Small intestine (tissue), 7 donors: ENCODE measurements at regions not wholly inside any gene's neighbourhood (a gene's known extent, or its start where the extent isn't known, plus 50 kb on each side); places are given as distances from the start of the nearest gene placed in this dataset.

ENCODE experiments used
- DNase-seq, 2 donors: peaks; one replicate each; pipeline versions ENCODE4 v3.0.0 to v3.0.0-alpha.2; 2013
- FAIRE-seq: peaks from 2 replicates; lab custom pipeline; 2012; peaks lifted over from hg19 to GRCh38; lab: Jason Lieb, UNC
- H3K27ac ChIP-seq, 3 donors: one replicate each; pipeline ENCODE4 v1.5.1; 2013; ENCODE audit warnings: low read length in 2 of 3, mild to moderate bottlenecking in 2 of 3, control low read depth in 1 of 3, inconsistent platforms in 1 of 3, low read depth in 1 of 3, moderate library complexity in 1 of 3
- H3K27me3 ChIP-seq, 3 donors: one replicate each; pipeline ENCODE4 v1.6.1; 2013; ENCODE audit warnings: low read length in 3 of 3, inconsistent platforms in 1 of 3; ENCODE audit not compliant: control insufficient read depth in 3 of 3, insufficient read depth in 3 of 3
- H3K36me3 ChIP-seq, 3 donors: one replicate each; pipeline ENCODE4 v1.6.1; 2013; ENCODE audit warnings: low read length in 3 of 3, inconsistent platforms in 1 of 3, low read depth in 1 of 3, mild to moderate bottlenecking in 1 of 3, moderate library complexity in 1 of 3; ENCODE audit not compliant: control insufficient read depth in 3 of 3, insufficient read depth in 2 of 3
- H3K4me1 ChIP-seq, 3 donors: one replicate each; pipeline ENCODE4 v1.6.1; 2013; ENCODE audit warnings: low read length in 2 of 3, inconsistent platforms in 1 of 3, low read depth in 1 of 3, mild to moderate bottlenecking in 1 of 3, moderate library complexity in 1 of 3; ENCODE audit not compliant: control insufficient read depth in 3 of 3, insufficient read depth in 2 of 3
- H3K4me3 ChIP-seq, 3 donors: one replicate each; pipeline ENCODE4 v1.5.1; 2013; ENCODE audit warnings: low read length in 3 of 3, control low read depth in 1 of 3, inconsistent platforms in 1 of 3, low read depth in 1 of 3, mild to moderate bottlenecking in 1 of 3, moderate library complexity in 1 of 3
- H3K9me3 ChIP-seq, 2 donors: one replicate each; pipeline ENCODE4 v1.6.1; 2013; ENCODE audit warnings: low read depth in 1 of 2, low read length in 1 of 2; ENCODE audit not compliant: control insufficient read depth in 2 of 2, insufficient read depth in 1 of 2
- WGBS, 3 donors: extraction: QIAGEN DNeasy Blood & Tissue Kit; methylation state at CpG; one replicate each; pipeline ENCODE4 v1.1.7; 2013; 5-methylcytosine and 5-hydroxymethylcytosine counted together
- donor health status: healthy with polysubstance abuse.
- donor health status: control.
- donor health status: control.
- donor health status: Bipolar disorder and iron deficiency.
- donor health status: healthy.

DNA sequence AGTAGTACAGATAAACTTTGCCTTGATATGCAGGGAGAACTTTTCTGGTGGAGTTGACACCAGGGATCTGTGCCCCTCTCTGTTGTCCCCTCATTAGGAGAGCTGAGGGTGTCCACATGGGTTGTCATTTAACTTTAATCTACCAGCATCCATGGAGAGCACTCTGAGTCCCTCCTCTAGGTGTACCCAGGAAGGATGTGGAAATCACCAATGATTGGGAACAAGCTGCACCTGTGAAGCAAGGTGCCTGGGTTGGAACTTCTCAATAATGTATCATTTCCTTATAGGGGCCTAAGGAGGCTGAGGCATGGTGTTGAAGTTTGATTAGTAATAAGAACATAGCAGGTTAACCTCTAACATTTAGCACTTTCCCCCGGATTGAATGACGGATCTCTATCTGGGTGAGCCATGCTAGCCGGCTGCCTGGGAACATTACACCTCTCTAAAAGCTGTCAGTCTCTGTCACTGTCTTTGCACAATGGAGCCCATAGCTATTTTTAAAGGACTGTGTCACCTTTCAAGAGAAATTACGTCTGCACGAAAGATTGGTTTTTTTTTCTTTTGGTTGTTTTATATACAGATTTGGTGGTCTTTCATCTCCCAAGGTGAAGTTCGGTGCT, 239.3 kb downstream of the MAF start:
- DNase-seq (no peak), FAIRE-seq (no peak)
- no peaks in the 10 kb centered on the region for H3K9me3 ChIP-seq
- no peaks in the 10 kb centered on the region for H3K36me3 ChIP-seq
- no peak overlapping the region for H3K27ac ChIP-seq
- no peaks in the 10 kb centered on the region for H3K27me3 ChIP-seq
- 94 to 98% (median 97%) methylated on average over 6 of the region's 6 CpGs for WGBS, 3 donors
- H3K4me3 ChIP-seq: no peak overlapping the region
- H3K4me1 ChIP-seq: no peaks in the 10 kb centered on the region

DNA sequence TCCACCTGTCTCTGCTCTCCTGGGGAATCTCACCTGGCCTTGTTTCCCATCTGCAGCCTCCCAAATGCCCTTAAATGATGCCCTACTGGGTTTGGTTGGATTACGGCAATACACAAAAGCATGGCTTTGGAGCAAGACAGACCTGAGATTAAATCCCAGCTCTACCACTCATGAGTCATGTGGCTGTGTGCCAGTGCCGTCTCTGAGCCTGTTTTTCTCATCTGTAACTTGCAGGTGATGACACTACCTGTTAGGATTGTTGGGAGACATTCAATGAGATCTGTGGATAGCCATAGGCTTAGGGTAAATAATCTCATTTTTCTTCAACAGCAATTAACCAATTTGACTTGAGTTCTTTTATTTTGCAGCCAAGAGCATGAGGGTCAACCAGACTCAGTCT, 240.3 kb downstream of the MAF start:
- Histone ChIP-seq H3K36me3 (no peaks in the 10 kb centered on the region), H3K4me3 (no peak overlapping the region), H3K4me1 (no peaks in the 10 kb centered on the region), H3K27ac (no peak overlapping the region), H3K27me3 (no peaks in the 10 kb centered on the region), H3K9me3 (no peaks in the 10 kb centered on the region)
- FAIRE-seq (no peak), DNase-seq (no peak)
- whole genome bisulfite sequencing, 3 donors: 75 to 87% (median 76%) methylated on average over 2 of the region's 2 CpGs

DNA sequence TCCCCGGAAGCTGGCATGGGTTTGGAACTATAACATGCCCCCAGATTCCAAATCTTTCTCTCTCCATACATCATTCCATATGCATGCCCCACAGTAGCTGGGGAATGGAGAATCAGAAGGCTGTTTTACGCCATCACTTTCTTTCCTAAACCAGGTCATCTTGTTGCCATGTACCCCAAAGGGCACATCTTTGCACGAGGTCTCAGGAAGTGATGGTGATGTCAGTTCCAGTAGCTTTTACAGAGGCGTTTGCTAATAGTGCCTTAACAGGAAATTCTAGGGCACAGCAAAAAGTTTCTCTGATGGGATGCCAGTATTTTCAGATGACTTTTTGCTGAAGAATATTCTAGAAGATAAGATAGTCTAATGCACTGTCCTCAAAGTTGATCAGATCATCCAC, 241.5 kb downstream of the MAF start:
- no peak for FAIRE-seq
- WGBS, 3 donors: 54 to 87% (median 65%) methylated on average over 4 of the region's 4 CpGs
- H3K27ac ChIP-seq: no peak overlapping the region

DNA sequence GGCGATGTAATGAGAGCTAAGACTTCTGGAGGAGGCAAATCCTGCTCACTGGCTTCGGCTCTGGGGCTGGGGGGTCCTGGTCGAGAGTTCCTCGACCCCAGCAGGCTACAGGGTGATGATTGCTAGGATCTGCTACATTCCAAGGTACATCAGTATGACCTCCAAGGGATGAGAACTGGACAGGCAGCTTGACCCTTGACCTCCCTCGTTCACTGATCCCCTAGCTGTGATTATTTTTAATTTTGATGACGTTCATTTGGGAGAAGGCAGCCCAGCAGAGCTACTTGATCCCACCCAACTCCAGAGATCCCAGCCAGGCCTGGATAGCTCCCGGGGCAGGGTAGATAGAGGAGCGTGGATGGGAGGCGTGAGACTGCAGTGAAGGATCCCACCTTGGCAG, 242.3 kb downstream of the MAF start:
- 87 to 88% (median 87%) methylated on average over 9 of the region's 9 CpGs for WGBS, 3 donors
- H3K4me1 ChIP-seq: no peaks in the 10 kb centered on the region
- no peaks in the 10 kb centered on the region for H3K36me3 ChIP-seq
- no peaks in the 10 kb centered on the region for H3K9me3 ChIP-seq
- no peak overlapping the region for H3K27ac ChIP-seq
- no peak for FAIRE-seq
- H3K27me3 ChIP-seq: no peaks in the 10 kb centered on the region
- H3K4me3 ChIP-seq: no peak overlapping the region
- no peak for DNase-seq

More for the DNA sequence above, 241.5 kb downstream of the MAF start:
- no peaks in the 10 kb centered on the region for H3K36me3 ChIP-seq
- DNase-seq: no peak
- H3K27me3 ChIP-seq: no peaks in the 10 kb centered on the region
- H3K4me1 ChIP-seq: no peaks in the 10 kb centered on the region
- no peak overlapping the region for H3K4me3 ChIP-seq
- no peaks in the 10 kb centered on the region for H3K9me3 ChIP-seq

DNA sequence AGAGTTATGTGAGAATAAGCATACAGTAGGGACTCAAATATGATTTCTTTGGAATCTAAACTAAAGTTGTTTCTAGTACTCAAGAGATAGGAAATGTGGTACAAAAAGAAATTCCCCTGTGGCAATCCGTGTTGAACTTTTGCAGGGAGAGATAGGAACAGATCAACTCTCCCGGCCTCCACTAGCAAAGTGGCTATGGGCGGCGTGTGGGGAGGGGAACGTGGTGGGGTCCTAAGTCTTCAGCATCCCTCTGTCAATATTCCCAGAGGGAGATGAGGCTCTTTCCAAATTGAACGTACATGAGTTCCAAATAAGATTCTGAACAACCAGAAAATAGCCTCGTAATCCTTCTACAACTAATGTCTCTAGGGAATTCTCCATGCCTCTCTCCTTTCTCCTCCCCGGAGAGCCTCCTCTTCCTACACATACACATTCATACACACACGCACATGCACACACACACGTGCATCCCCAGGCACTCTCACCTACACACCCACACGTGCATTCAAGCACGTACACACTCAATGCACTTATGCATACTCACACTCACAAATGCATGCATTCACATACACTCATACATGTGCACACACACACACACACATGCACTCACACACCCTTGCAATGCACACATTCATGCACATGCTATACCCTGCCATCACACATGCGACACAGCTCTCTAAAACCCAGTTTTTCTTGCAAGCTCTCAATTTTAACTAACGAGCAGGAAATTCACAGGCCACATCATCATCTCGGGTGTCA, 244.8 kb downstream of the MAF start:
- H3K4me1 ChIP-seq: no peaks in the 10 kb centered on the region
- no peaks in the 10 kb centered on the region for H3K9me3 ChIP-seq
- no peak overlapping the region for H3K27ac ChIP-seq
- H3K27me3 ChIP-seq: peaks cover 0 to 2% (median 0%) of the 10 kb centered on the region in 3 donors
- no peaks in the 10 kb centered on the region for H3K36me3 ChIP-seq
- H3K4me3 ChIP-seq: no peak overlapping the region
- DNase-seq (no peak), FAIRE-seq (no peak)
- WGBS, 3 donors: 88 to 90% (median 89%) methylated on average over 15 of the region's 15 CpGs

DNA sequence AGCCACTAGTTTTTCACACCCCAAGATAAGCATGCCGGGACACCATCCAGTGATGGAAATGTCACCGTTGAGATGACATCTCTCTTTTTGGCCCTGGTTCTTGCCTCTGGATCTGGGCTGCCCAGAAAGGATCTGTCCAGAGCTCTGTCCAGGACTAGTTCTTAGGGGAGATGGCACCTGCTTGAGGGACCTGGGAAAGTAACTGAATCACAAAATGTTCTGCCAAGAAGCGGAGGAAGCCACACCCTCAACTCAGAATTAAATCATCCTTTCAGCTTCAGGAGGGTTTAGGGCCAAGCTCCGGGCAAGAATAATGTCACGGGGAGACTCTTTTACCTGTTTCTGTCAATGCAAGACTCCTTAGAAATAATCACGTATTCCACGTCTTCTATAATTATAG, 248.6 kb downstream of the MAF start:
- no peaks in the 10 kb centered on the region for H3K36me3 ChIP-seq
- H3K4me3 ChIP-seq: no peak overlapping the region
- H3K27ac ChIP-seq: no peak overlapping the region
- 92 to 94% (median 93%) methylated on average over 7 of the region's 7 CpGs for WGBS, 3 donors
- FAIRE-seq: no peak
- DNase-seq: no peak
- H3K4me1 ChIP-seq: no peaks in the 10 kb centered on the region
- peaks cover 0 to 3% of the 10 kb centered on the region in 2 donors for H3K9me3 ChIP-seq
- peaks cover 0 to 5% (median 0%) of the 10 kb centered on the region in 3 donors for H3K27me3 ChIP-seq

DNA sequence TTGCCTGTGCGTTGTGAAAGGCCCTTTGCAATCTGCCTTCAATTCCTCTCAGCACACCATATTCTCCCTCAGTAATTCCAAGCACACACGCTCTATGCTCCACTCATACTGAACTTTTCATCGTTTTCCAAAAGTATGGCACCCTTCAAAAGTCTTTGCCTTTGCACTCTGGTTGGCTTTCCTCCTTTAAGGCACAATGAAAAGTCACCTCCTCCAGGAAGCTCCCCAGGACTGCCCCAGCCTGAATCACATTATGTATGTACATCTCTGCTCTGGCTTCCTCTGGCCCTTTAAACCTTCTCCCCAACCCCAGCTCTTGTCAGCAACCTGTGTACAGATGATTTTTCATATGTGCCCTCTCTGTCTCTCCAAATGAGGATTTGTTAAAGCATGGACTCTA, 250.7 kb downstream of the MAF start:
- Histone ChIP-seq H3K27me3 (peaks cover 0 to 5% (median 0%) of the 10 kb centered on the region in 3 donors), H3K4me3 (no peak overlapping the region), H3K9me3 (peaks cover 0 to 3% of the 10 kb centered on the region in 2 donors), H3K36me3 (no peaks in the 10 kb centered on the region), H3K27ac (no peak overlapping the region), H3K4me1 (no peaks in the 10 kb centered on the region)
- 84 to 91% (median 88%) methylated on average over 3 of the region's 3 CpGs for WGBS, 3 donors
- DNase-seq (no peak), FAIRE-seq (no peak)

DNA sequence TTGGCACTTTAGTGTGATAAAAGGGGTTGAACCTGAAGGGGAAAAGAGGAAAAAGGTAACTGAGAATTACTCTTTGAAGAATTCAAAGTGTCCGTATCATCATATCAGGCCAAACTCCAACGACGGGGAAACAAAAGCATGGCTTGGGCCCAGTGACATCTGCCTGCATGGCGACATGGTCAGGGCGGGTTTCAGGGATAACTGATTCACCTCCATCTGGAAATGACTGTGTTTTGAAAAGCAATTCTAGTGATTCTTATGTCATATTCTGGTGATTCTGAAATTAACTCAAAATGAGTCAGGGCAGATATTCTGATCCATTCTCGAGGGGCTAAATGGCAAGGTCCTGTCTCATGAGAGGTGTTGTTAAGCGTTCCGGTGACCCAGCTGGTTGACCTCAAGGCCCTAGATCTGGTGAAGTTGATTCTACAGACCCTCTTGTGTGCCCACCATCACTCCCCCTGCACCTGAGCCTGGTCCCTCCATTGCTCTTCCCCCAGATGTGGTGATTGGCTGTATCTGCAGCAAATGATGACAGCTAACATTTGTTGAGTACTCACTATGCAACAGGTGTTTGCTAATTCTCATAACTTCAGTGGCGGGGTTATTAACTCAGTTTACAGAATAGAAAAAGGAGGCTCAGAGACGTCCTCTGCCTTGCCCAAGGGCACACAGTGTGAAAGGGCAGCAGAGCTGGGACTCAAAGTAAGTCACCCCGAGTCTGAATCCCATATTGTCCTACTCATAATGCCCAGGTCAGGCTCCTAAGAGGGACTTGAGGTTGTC, 251.8 kb downstream of the MAF start:
- peaks cover 0 to 5% (median 0%) of the 10 kb centered on the region in 3 donors for H3K27me3 ChIP-seq
- FAIRE-seq (no peak), DNase-seq (no peak)
- 90 to 91% (median 90%) methylated on average over 11 of the region's 11 CpGs for WGBS, 3 donors
- no peaks in the 10 kb centered on the region for H3K36me3 ChIP-seq
- no peak overlapping the region for H3K4me3 ChIP-seq
- no peak overlapping the region for H3K27ac ChIP-seq
- no peaks in the 10 kb centered on the region for H3K4me1 ChIP-seq
- H3K9me3 ChIP-seq: peaks cover 0 to 3% of the 10 kb centered on the region in 2 donors
